Loucy (cell line): ENCODE measurements at regions not wholly inside any gene's neighbourhood (a gene's known extent, or its start where the extent isn't known, plus 50 kb on each side); places are given as distances from the start of the nearest gene placed in this dataset.

Experiments used
- H2AFZ ChIP-seq: fragments of 200-600 bp; sonication (generic); 2 replicates; pipeline ENCODE4 v1.6.0; 2016; ENCODE audit warnings: antibody characterized with exemption, mild to moderate bottlenecking, low read length, moderate library complexity
- H3F3A ChIP-seq: fragments of 200-600 bp; 2 replicates; pipeline ENCODE4 v1.6.0; 2016; ENCODE audit warnings: antibody characterized with exemption, low read depth, mild to moderate bottlenecking
- H3K27me3 ChIP-seq: fragments of 200-600 bp; sonication (generic); 2 replicates; pipeline ENCODE4 v1.6.1; 2014; ENCODE audit warnings: low read length, mild to moderate bottlenecking; ENCODE audit not compliant: insufficient read depth, poor library complexity, severe bottlenecking
- H3K36me3 ChIP-seq: fragments of 200-600 bp; sonication (generic); 2 replicates; pipeline ENCODE4 v1.6.1; 2016; ENCODE audit warnings: low read length; ENCODE audit not compliant: insufficient read depth
- H3K4me1 ChIP-seq: fragments of 200-600 bp; sonication (generic); 2 replicates; pipeline ENCODE4 v1.5.1; 2014; ENCODE audit warnings: low read length, mild to moderate bottlenecking; ENCODE audit not compliant: insufficient read depth, poor library complexity, severe bottlenecking
- H3K4me2 ChIP-seq: fragments of 200-600 bp; sonication (generic); 2 replicates; pipeline ENCODE4 v1.6.0; 2014; ENCODE audit warnings: antibody characterized with exemption, low read length, low read depth, mild to moderate bottlenecking; ENCODE audit not compliant: poor library complexity, severe bottlenecking
- H3K4me3 ChIP-seq: fragments of 200-600 bp; sonication (generic); 2 replicates; pipeline ENCODE4 v1.5.1; 2014; ENCODE audit warnings: low read length, mild to moderate bottlenecking, mixed read lengths; ENCODE audit not compliant: poor library complexity, severe bottlenecking
- H3K79me2 ChIP-seq: fragments of 200-600 bp; sonication (generic); 2 replicates; pipeline ENCODE4 v1.6.1; 2014; ENCODE audit warnings: low read length; ENCODE audit not compliant: insufficient read depth
- H3K9ac ChIP-seq: fragments of 200-600 bp; sonication (generic); 2 replicates; pipeline ENCODE4 v1.6.0; 2014; ENCODE audit warnings: mild to moderate bottlenecking, low read depth, low read length, moderate library complexity; ENCODE audit not compliant: poor library complexity, severe bottlenecking
- H3K9me2 ChIP-seq: fragments of 200-600 bp; sonication (generic); replicated peaks from 2 replicates; pipeline ENCODE4 v1.6.1; 2016; ENCODE audit warnings: low read depth, low read length, mixed read lengths
- H3K9me3 ChIP-seq: fragments of 200-600 bp; sonication (generic); 2 replicates; pipeline ENCODE4 v1.6.1; 2014; ENCODE audit warnings: mild to moderate bottlenecking, antibody characterized with exemption, low read length, low read depth; ENCODE audit not compliant: insufficient read depth
- H4K20me1 ChIP-seq: fragments of 200-600 bp; sonication (generic); 2 replicates; pipeline ENCODE4 v1.6.0; 2014; ENCODE audit warnings: antibody characterized with exemption, low read length, mild to moderate bottlenecking; ENCODE audit not compliant: insufficient read depth, poor library complexity, severe bottlenecking
- EZH2phosphoT487 ChIP-seq: fragments of 200-600 bp; IDR thresholded peaks from 2 replicates; pipeline ENCODE4 v1.6.1; 2018; ENCODE audit warnings: antibody characterized with exemption, mild to moderate bottlenecking, moderate library complexity, borderline replicate concordance
- TF ChIP-seq, protein P1 (sequence below): fragments of 200-600 bp; sonication (generic); conservative IDR thresholded peaks from 2 replicates; pipeline ENCODE4 v1.5.1; 2014; ENCODE audit warnings: mild to moderate bottlenecking, antibody characterized with exemption, low read length

- Histone ChIP-seq H3K4me1 (peaks cover 60% of the 10 kb centered on the region), H2AFZ (no peak overlapping the region), H3K79me2 (peaks cover 19% of the 10 kb centered on the region; the same call in 1 of the 2 replicates), H3K4me3 (no peak overlapping the region), H3K9ac (peak overlapping the region; percentile 95), H3K9me3 (peaks cover 10% of the 10 kb centered on the region), H3F3A (peaks cover 21% of the 10 kb centered on the region), H3K27me3 (no peaks in the 10 kb centered on the region), H3K36me3 (no peaks in the 10 kb centered on the region; the same call in 1 of the 2 replicates), H3K9me2 (no peaks in the 10 kb centered on the region), H3K4me2 (no peak overlapping the region), H4K20me1 (no peaks in the 10 kb centered on the region)
- TF ChIP-seq EZH2phosphoT487: no peak
- TF ChIP-seq, protein P1, sequence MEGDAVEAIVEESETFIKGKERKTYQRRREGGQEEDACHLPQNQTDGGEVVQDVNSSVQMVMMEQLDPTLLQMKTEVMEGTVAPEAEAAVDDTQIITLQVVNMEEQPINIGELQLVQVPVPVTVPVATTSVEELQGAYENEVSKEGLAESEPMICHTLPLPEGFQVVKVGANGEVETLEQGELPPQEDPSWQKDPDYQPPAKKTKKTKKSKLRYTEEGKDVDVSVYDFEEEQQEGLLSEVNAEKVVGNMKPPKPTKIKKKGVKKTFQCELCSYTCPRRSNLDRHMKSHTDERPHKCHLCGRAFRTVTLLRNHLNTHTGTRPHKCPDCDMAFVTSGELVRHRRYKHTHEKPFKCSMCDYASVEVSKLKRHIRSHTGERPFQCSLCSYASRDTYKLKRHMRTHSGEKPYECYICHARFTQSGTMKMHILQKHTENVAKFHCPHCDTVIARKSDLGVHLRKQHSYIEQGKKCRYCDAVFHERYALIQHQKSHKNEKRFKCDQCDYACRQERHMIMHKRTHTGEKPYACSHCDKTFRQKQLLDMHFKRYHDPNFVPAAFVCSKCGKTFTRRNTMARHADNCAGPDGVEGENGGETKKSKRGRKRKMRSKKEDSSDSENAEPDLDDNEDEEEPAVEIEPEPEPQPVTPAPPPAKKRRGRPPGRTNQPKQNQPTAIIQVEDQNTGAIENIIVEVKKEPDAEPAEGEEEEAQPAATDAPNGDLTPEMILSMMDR: no peak
These were observed 158.6 kb upstream of the HS6ST1 start for GRCh38 chr2:128477026-128477820.

DNA sequence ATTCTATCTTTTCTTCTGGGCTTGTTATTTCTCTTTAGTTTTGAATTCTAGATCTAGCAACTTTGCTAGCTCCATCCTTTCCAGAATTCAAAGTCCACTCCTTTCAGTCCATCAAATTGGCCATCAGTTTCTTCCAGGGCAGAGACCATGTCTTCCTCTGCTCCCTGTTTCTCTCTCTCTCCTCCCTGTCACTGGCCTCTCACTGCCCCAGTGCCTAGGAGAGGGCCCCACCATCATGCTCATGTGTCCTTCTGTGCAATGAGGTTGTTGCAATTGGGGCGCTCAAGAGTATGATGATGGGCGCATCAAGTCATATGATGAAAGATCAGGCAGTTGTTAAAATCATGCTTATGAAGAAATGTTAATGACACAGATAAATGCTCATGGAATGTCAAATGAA lies 159.2 kb upstream of the HS6ST1 start:
- Histone ChIP-seq H2AFZ (no peak overlapping the region), H3F3A (peaks cover 14% of the 10 kb centered on the region), H3K4me2 (no peak overlapping the region), H3K9me3 (peaks cover 10% of the 10 kb centered on the region), H3K4me1 (peaks cover 54% of the 10 kb centered on the region), H3K9ac (peak overlapping the region; percentile 95), H3K79me2 (peaks cover 19% of the 10 kb centered on the region; the same call in 1 of the 2 replicates), H3K9me2 (no peaks in the 10 kb centered on the region), H3K4me3 (no peak overlapping the region), H3K36me3 (no peaks in the 10 kb centered on the region; the same call in 1 of the 2 replicates), H3K27me3 (no peaks in the 10 kb centered on the region), H4K20me1 (no peaks in the 10 kb centered on the region)
- TF ChIP-seq, protein P1: no peak
- TF ChIP-seq EZH2phosphoT487: no peak

DNA sequence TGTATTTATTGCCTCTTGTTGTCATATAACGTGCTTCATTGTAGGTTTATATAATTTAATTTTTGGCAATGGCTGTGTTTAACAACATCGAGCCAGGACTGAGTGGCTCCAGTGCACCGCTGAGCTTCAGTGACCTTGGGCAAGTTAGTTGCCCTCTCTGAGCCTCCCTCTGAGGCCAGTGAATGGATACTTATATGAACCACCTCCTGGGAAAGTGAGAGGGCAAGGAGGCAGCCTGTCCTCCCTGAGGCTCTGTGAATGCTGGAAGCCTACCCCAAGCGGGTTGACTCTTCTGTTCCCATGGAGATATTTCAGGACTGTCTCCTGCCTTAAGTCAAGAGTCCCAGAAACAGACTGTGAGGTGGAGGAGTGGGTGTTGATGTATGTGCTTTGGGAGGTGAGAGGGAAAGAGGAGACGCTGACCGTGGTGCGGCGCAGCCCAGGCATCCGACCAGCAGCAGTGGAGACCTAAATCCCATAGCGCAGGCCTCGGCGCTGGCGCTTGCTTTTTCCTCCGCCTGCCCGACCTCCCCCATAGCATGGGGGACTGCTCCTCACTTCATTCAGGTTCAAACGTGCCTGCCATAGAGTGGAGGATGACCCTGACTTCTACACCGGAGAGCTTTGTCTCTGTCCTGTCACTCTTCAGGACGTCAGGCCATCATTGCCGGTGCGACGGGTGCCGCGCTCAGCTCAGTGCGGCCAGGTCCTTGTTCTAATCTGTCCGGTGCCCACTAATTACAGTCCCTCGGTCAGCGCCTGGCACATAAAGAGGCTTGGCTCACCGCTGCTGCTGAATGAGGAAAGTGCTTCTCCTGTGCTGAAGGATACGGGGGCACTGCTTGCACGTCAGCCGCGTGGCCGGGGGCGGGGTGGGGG lies 167.3 kb upstream of the HS6ST1 start:
- TF ChIP-seq, protein P1: no peak
- no peak for TF ChIP-seq EZH2phosphoT487
- Histone ChIP-seq H4K20me1 (no peaks in the 10 kb centered on the region), H2AFZ (no peak overlapping the region), H3K27me3 (no peaks in the 10 kb centered on the region), H3K4me2 (no peak overlapping the region), H3K9me3 (0 out of 2 replicates have a peak, but pooled peaks cover 2% of the 10 kb centered on the region), H3K9me2 (no peaks in the 10 kb centered on the region), H3F3A (peaks cover 9% of the 10 kb centered on the region; the same call in 1 of the 2 replicates), H3K36me3 (no peaks in the 10 kb centered on the region), H3K4me3 (no peak overlapping the region), H3K4me1 (peaks cover 53% of the 10 kb centered on the region), H3K79me2 (peaks cover 34% of the 10 kb centered on the region), H3K9ac (no peak overlapping the region)
